Left ventricle myocardium inferior (tissue), 1 donor: ENCODE measurements at regions not wholly inside any gene's neighbourhood (a gene's known extent, or its start where the extent isn't known, plus 50 kb on each side); places are given as distances from the start of the nearest gene placed in this dataset.

Source experiments
- DNase-seq: peaks from one replicate; pipeline ENCODE4 v3.0.0-alpha.2; 2020
- H3K27ac ChIP-seq: fragments of 200-600 bp; replicated peaks from 2 replicates; pipeline ENCODE4 v1.8.0; 2021
- H3K27me3 ChIP-seq: fragments of 200-600 bp; 2 replicates; pipeline ENCODE4 v1.8.0; 2021; ENCODE audit warnings: low read depth
- H3K36me3 ChIP-seq: fragments of 200-600 bp; 2 replicates; pipeline ENCODE4 v1.8.0; 2021
- H3K4me1 ChIP-seq: fragments of 200-600 bp; 2 replicates; pipeline ENCODE4 v1.8.0; 2021
- H3K4me3 ChIP-seq: fragments of 200-600 bp; 2 replicates; pipeline ENCODE4 v1.8.0; 2021; ENCODE audit warnings: mild to moderate bottlenecking, moderate library complexity
- H3K9me3 ChIP-seq: fragments of 200-600 bp; replicated peaks from 2 replicates; pipeline ENCODE4 v1.8.0; 2021
- intact Hi-C: fragments of 100-400 bp; cut with micrococcal nuclease; formaldehyde crosslinking; loops from one replicate; pipeline ENCODE4 v1.11.0; 2022
- TF ChIP-seq, protein P1 (sequence below): fragments of 200-600 bp; IDR thresholded peaks from 2 replicates; pipeline ENCODE4 v1.8.0; 2021; ENCODE audit warnings: antibody characterized with exemption, mild to moderate bottlenecking, borderline replicate concordance
- donor health status: DM: no; HTN: yes; CAD: no; lungs with severe emphysema.

- Histone ChIP-seq H3K36me3 (no peaks in the 10 kb centered on the region), H3K27ac (no peak overlapping the region), H3K4me1 (no peaks in the 10 kb centered on the region), H3K4me3 (no peak overlapping the region), H3K27me3 (no peaks in the 10 kb centered on the region), H3K9me3 (peaks cover 9% of the 10 kb centered on the region)
- DNase-seq: no peak
- TF ChIP-seq, protein P1, sequence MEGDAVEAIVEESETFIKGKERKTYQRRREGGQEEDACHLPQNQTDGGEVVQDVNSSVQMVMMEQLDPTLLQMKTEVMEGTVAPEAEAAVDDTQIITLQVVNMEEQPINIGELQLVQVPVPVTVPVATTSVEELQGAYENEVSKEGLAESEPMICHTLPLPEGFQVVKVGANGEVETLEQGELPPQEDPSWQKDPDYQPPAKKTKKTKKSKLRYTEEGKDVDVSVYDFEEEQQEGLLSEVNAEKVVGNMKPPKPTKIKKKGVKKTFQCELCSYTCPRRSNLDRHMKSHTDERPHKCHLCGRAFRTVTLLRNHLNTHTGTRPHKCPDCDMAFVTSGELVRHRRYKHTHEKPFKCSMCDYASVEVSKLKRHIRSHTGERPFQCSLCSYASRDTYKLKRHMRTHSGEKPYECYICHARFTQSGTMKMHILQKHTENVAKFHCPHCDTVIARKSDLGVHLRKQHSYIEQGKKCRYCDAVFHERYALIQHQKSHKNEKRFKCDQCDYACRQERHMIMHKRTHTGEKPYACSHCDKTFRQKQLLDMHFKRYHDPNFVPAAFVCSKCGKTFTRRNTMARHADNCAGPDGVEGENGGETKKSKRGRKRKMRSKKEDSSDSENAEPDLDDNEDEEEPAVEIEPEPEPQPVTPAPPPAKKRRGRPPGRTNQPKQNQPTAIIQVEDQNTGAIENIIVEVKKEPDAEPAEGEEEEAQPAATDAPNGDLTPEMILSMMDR: no peak
- intact Hi-C loops: no loop called here
Observed at GRCh38 chr1:193313354-193314140, 127.1 kb upstream of the B3GALT2 start.

DNA sequence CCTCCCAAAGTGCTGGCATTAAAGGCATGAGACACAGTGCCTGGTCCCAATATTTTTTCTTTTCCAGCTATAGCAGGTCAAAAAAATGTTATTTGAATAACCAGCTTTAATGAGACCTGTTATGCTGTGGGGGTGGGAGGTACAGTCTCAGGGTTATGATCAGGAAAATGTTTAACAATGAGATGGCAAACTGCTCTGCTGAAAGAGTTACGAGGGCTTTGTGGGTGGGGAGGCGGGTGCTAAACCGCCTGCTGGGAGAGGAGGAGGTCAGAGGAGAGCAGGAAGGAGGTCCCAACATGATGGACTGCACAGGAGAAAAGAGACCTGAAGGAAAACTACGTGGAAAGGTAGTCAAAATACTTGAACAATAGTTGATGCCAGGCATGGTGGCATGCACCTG, 126.0 kb upstream of the B3GALT2 start:
- no peak for DNase-seq
- TF ChIP-seq, protein P1: no peak
- no peak overlapping the region for H3K4me3 ChIP-seq
- no peaks in the 10 kb centered on the region for H3K9me3 ChIP-seq
- H3K27ac ChIP-seq: no peak overlapping the region
- H3K27me3 ChIP-seq: no peaks in the 10 kb centered on the region
- H3K4me1 ChIP-seq: no peaks in the 10 kb centered on the region
- no peaks in the 10 kb centered on the region for H3K36me3 ChIP-seq
- intact Hi-C loops: no loop called here

- intact Hi-C loops: no loop called here
- Histone ChIP-seq H3K27me3 (no peaks in the 10 kb centered on the region), H3K4me3 (no peak overlapping the region), H3K9me3 (no peaks in the 10 kb centered on the region), H3K4me1 (no peaks in the 10 kb centered on the region), H3K27ac (no peak overlapping the region), H3K36me3 (no peaks in the 10 kb centered on the region)
- TF ChIP-seq, protein P1: no peak
- DNase-seq: no peak
Observed at GRCh38 chr1:193311226-193311948, 125.0 kb upstream of the B3GALT2 start.

DNA sequence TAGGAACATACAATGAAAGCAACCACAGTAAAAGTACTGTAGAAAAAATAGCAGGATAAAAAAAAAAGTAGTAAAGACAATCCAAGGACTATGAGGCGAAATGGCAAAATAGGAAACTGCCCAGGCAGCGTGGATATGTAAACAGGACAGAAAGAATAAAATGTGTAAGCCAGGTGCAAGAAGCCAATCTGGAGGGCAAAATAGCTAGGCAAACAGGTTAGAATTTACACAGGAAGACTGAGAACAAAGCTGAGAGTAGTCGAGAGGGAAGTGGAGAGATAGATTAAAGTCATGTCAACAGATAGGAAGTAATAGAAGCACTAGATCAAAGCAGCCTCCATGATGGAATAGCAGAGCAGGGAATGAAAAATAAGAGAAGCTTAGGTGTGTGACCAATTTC, 124.2 kb upstream of the B3GALT2 start:
- H3K36me3 ChIP-seq: no peaks in the 10 kb centered on the region
- no peaks in the 10 kb centered on the region for H3K27me3 ChIP-seq
- H3K4me3 ChIP-seq: no peak overlapping the region
- intact Hi-C loops: no loop called here
- no peaks in the 10 kb centered on the region for H3K9me3 ChIP-seq
- TF ChIP-seq, protein P1: no peak
- no peak for DNase-seq
- H3K27ac ChIP-seq: no peak overlapping the region
- no peaks in the 10 kb centered on the region for H3K4me1 ChIP-seq

GRCh38 chr1:193309936-193310475, 123.6 kb upstream of the B3GALT2 start:
- TF ChIP-seq, protein P1: no peak
- intact Hi-C loops: no loop called here
- H3K36me3 ChIP-seq: no peaks in the 10 kb centered on the region

More at GRCh38 chr1:193309936-193310475, 123.6 kb upstream of the B3GALT2 start:
- Histone ChIP-seq H3K4me1 (no peaks in the 10 kb centered on the region), H3K4me3 (no peak overlapping the region), H3K27me3 (no peaks in the 10 kb centered on the region), H3K9me3 (no peaks in the 10 kb centered on the region), H3K27ac (no peak overlapping the region)
- DNase-seq: no peak
